Esophagus squamous epithelium (tissue), 4 donors: ENCODE measurements at regions not wholly inside any gene's neighbourhood (a gene's known extent, or its start where the extent isn't known, plus 50 kb on each side); places are given as distances from the start of the nearest gene placed in this dataset.

Experiments
- POLR2A ChIP-seq, 4 donors: fragments of 450-650 bp; IDR thresholded peaks; one replicate each; pipeline ENCODE4 v1.6.1; 2017; ENCODE audit warnings: antibody characterized with exemption in 4 of 4, mild to moderate bottlenecking in 4 of 4, moderate library complexity in 3 of 4
- TF ChIP-seq, protein P1 (sequence below), 6 experiments: fragments of 450-650 bp in 4 of 6; fragments of 200-600 bp in 2 of 6; sonication (generic) in 2 of 6; IDR thresholded peaks; one replicate each; pipeline ENCODE4 v1.5.1; 2016 to 2019; ENCODE audit warnings: antibody characterized with exemption in 6 of 6, mild to moderate bottlenecking in 4 of 6, moderate library complexity in 4 of 6

DNA sequence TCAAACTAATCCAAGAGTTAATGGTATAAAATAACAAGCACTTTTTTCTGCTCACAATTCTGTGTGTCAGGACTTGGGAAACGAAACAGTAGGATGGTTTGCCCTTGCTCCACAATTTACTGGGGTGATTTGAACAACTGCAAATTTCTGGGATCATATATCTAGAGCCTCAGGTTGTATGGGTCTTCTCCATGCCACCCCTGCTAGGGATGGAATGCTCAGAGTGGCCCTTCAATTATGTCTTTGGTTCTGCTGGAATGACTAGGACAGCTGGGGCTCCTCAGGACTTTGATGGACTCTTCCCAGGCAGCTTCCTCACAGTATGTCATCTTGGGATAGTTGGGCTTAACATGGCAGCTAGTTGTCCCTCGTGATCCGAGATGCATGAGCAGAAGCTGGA is 223.0 kb upstream of the ANO5 start:
- TF ChIP-seq, protein P1, sequence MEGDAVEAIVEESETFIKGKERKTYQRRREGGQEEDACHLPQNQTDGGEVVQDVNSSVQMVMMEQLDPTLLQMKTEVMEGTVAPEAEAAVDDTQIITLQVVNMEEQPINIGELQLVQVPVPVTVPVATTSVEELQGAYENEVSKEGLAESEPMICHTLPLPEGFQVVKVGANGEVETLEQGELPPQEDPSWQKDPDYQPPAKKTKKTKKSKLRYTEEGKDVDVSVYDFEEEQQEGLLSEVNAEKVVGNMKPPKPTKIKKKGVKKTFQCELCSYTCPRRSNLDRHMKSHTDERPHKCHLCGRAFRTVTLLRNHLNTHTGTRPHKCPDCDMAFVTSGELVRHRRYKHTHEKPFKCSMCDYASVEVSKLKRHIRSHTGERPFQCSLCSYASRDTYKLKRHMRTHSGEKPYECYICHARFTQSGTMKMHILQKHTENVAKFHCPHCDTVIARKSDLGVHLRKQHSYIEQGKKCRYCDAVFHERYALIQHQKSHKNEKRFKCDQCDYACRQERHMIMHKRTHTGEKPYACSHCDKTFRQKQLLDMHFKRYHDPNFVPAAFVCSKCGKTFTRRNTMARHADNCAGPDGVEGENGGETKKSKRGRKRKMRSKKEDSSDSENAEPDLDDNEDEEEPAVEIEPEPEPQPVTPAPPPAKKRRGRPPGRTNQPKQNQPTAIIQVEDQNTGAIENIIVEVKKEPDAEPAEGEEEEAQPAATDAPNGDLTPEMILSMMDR (IDR thresholded peaks at IDR 0.05) = no peak
- no peak for TF ChIP-seq POLR2A (IDR thresholded peaks at IDR 0.05)
